ENCODE measurements at regions not wholly inside any gene's neighbourhood (a gene's known extent, or its start where the extent isn't known, plus 50 kb on each side); places are given as distances from the start of the nearest gene placed in this dataset.
"Not testable (repeated sequence)": the region's sequence is repeated elsewhere in the genome, so short reads cannot be mapped to it uniquely, and the experiment has no call there.

DNA sequence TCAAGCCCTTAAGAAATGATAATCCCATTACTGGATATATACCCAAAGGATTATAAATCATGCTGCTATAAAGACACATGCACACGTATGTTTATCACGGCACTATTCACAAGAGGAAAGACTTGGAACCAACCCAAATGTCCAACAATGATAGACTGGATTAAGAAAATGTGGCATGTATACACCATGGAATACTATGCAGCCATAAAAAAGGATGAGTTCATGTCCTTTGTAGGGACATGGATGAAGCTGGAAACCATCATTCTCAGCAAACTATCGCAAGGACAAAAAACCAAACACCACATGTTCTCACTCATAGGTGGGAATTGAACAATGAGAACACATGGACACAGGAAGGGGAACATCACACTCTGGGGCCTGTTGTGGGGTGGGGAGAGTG lies 224.4 kb downstream of the KLF6 start:
- TF ChIP-seq POLR2AphosphoS5 (IDR thresholded peaks at IDR 0.05; ENCODE audit: low read depth, low read length); POLR2A (IDR thresholded peaks at IDR 0.05; ENCODE audit: low read depth, low read length); TAF1 (IDR thresholded peaks at IDR 0.05; ENCODE audit: borderline replicate concordance, low read depth, low read length): not testable (repeated sequence)

Data from GM12892 (cell line).